ENCODE measurements at regions not wholly inside any gene's neighbourhood (a gene's known extent, or its start where the extent isn't known, plus 50 kb on each side); places are given as distances from the start of the nearest gene placed in this dataset.

DNA sequence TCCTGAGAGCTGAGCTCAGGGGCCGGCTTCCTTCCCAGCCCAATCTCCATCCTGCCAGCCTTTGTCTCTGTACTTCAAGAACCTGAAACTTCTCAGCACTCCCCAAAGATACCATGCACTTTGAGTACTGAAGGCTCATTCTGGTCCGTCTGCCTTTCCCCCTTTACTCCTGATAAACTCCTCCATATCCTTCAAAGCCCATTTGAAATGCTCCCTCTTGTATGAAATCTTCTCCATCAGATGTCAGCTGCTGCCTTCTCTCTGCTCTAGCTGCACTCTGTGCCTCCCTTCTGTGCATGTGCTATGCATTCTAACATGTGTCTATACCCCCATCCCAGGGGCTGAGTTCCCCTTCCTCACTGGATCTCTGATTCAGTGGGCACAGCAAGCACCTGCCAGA is 52.1 kb downstream of the PITPNM2 start:
- no peak overlapping the region for H3K27ac ChIP-seq (ENCODE audit: low read depth, low read length, poor library complexity, severe bottlenecking)
- no peaks in the 10 kb centered on the region for H3K9me3 ChIP-seq (ENCODE audit: low read depth, low read length, poor library complexity, severe bottlenecking)
- DNase-seq (ENCODE audit: low spot score), result no peak
- POLR2A ChIA-PET (ENCODE audit: low non-redundant PET), result interaction anchor here (0.6 kb wide), 1 partner anchor 144 kb away, joined by 3 read pairs; no protein-coding TSS in a partner anchor
- BruUV-seq (replicated peaks), result no TSS peak
- no peaks in the 10 kb centered on the region for H3K4me1 ChIP-seq (ENCODE audit: insufficient read depth, low read length, poor library complexity, severe bottlenecking)
- intact Hi-C loops (cut with micrococcal nuclease; ENCODE audit: unreplicated experiment), result no loop called here
- no peak overlapping the region for H3K4me3 ChIP-seq (ENCODE audit: low read depth, low read length, poor library complexity, severe bottlenecking)
- no peaks in the 10 kb centered on the region for H3K27me3 ChIP-seq (replicated peaks; ENCODE audit: insufficient read depth, low read depth, low read length, poor library complexity)
- CTCF ChIA-PET, result no interaction called here
- no peaks in the 10 kb centered on the region for H3K36me3 ChIP-seq (ENCODE audit: insufficient read depth, low read length, poor library complexity, severe bottlenecking)
- no peak for TF ChIP-seq EZH2 (IDR thresholded peaks at IDR 0.05; ENCODE audit: borderline replicate concordance, low read depth, low read length, poor library complexity, severe bottlenecking)

DNA sequence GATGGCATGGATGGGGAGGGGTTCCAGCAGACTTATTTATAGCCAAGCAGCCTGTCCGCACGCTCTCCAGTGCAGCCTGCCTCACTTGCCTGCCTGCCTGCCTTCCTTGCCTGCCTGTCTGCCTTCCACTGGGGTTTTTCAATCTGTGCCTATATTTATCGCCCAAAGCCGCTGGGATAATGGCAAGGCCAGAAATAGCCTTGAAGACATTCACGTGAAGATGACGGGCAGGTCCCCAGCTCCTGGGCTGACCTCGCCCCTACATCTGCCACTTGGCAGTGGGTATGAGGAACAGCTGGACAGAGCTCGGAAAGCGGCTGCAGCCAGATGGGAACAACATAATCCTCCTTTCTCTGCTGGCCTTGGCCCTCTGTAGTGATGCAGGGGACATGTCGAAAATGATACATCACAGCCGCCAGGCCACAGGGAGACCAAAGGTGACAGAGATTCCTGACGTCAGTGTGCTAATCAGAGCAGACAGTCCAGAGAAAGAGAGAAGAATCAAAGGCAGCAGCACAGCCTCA is 53.3 kb downstream of the PITPNM2 start:
- no peak for TF ChIP-seq CTCF (conservative IDR thresholded peaks at IDR 0.05; ENCODE audit: low read depth, low read length)
- no peak for TF ChIP-seq EZH2 (IDR thresholded peaks at IDR 0.05; ENCODE audit: borderline replicate concordance, low read depth, low read length, poor library complexity, severe bottlenecking)
- no TSS peak for BruUV-seq (replicated peaks)

GRCh38 chr12:123096741-123097140 is 54.1 kb downstream of the PITPNM2 start:
- ChIA-PET CTCF (interaction anchor here (0.6 kb wide), 1 partner anchor 612 kb away, joined by 5 read pairs; no protein-coding TSS in a partner anchor), POLR2A (ENCODE audit: low non-redundant PET) (no interaction called here)
- Histone ChIP-seq H3K27me3 (replicated peaks; ENCODE audit: insufficient read depth, low read depth, low read length, poor library complexity) (no peaks in the 10 kb centered on the region), H3K4me3 (ENCODE audit: low read depth, low read length, poor library complexity, severe bottlenecking) (no peak overlapping the region), H3K36me3 (ENCODE audit: insufficient read depth, low read length, poor library complexity, severe bottlenecking) (no peaks in the 10 kb centered on the region), H3K4me1 (ENCODE audit: insufficient read depth, low read length, poor library complexity, severe bottlenecking) (no peaks in the 10 kb centered on the region), H3K27ac (ENCODE audit: low read depth, low read length, poor library complexity, severe bottlenecking) (no peak overlapping the region), H3K9me3 (ENCODE audit: low read depth, low read length, poor library complexity, severe bottlenecking) (no peaks in the 10 kb centered on the region)
- intact Hi-C loops (cut with micrococcal nuclease; ENCODE audit: unreplicated experiment), result no loop called here
- no peak for DNase-seq (ENCODE audit: low spot score)
- no TSS peak for BruUV-seq (replicated peaks)
- TF ChIP-seq CTCF (conservative IDR thresholded peaks at IDR 0.05; ENCODE audit: low read depth, low read length), result no peak
- no peak for TF ChIP-seq EZH2 (IDR thresholded peaks at IDR 0.05; ENCODE audit: borderline replicate concordance, low read depth, low read length, poor library complexity, severe bottlenecking)

More for the DNA sequence above, 53.3 kb downstream of the PITPNM2 start:
- POLR2A ChIA-PET (ENCODE audit: low non-redundant PET), result no interaction called here
- CTCF ChIA-PET, result interaction anchor here (0.6 kb wide), 1 partner anchor 611 kb away, joined by 5 read pairs; no protein-coding TSS in a partner anchor
- DNase-seq (ENCODE audit: low spot score), result no peak
- Histone ChIP-seq H3K36me3 (ENCODE audit: insufficient read depth, low read length, poor library complexity, severe bottlenecking) (no peaks in the 10 kb centered on the region), H3K27ac (ENCODE audit: low read depth, low read length, poor library complexity, severe bottlenecking) (no peak overlapping the region), H3K4me3 (ENCODE audit: low read depth, low read length, poor library complexity, severe bottlenecking) (no peak overlapping the region), H3K4me1 (ENCODE audit: insufficient read depth, low read length, poor library complexity, severe bottlenecking) (no peaks in the 10 kb centered on the region), H3K27me3 (replicated peaks; ENCODE audit: insufficient read depth, low read depth, low read length, poor library complexity) (no peaks in the 10 kb centered on the region), H3K9me3 (ENCODE audit: low read depth, low read length, poor library complexity, severe bottlenecking) (no peaks in the 10 kb centered on the region)
- intact Hi-C loops (cut with micrococcal nuclease; ENCODE audit: unreplicated experiment), result no loop called here

DNA sequence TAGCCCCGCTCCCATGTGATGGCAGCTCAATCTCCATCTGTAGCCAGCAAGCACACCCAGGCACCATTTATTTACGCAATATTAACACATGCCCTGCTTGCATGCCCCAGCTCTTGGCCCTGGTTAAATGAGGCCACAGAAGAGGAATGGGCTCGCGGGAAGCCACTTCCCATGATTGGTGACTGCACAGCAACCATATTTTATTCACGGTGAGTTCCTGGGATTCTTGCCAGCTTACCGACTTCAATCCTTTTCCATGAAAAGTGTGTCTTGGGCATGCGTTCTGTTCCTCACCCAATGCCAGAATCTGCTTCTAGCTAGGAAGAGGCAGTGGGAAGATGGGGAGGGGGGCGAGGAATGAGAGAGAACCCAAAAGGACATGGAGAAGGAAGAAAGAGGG is 54.7 kb downstream of the PITPNM2 start:
- POLR2A ChIA-PET (ENCODE audit: low non-redundant PET), result no interaction called here
- Histone ChIP-seq H3K4me1 (ENCODE audit: insufficient read depth, low read length, poor library complexity, severe bottlenecking) (no peaks in the 10 kb centered on the region), H3K27ac (ENCODE audit: low read depth, low read length, poor library complexity, severe bottlenecking) (no peak overlapping the region), H3K4me3 (ENCODE audit: low read depth, low read length, poor library complexity, severe bottlenecking) (no peak overlapping the region), H3K9me3 (ENCODE audit: low read depth, low read length, poor library complexity, severe bottlenecking) (no peaks in the 10 kb centered on the region), H3K27me3 (replicated peaks; ENCODE audit: insufficient read depth, low read depth, low read length, poor library complexity) (no peaks in the 10 kb centered on the region), H3K36me3 (ENCODE audit: insufficient read depth, low read length, poor library complexity, severe bottlenecking) (no peaks in the 10 kb centered on the region)
- no TSS peak for BruUV-seq (replicated peaks)
- CTCF ChIA-PET, result no interaction called here
- DNase-seq (ENCODE audit: low spot score), result no peak
- TF ChIP-seq CTCF (conservative IDR thresholded peaks at IDR 0.05; ENCODE audit: low read depth, low read length) (no peak), EZH2 (IDR thresholded peaks at IDR 0.05; ENCODE audit: borderline replicate concordance, low read depth, low read length, poor library complexity, severe bottlenecking) (no peak)
- intact Hi-C loops (cut with micrococcal nuclease; ENCODE audit: unreplicated experiment), result no loop called here
